HCT116 (cell line): ENCODE measurements at regions not wholly inside any gene's neighbourhood (a gene's known extent, or its start where the extent isn't known, plus 50 kb on each side); places are given as distances from the start of the nearest gene placed in this dataset.

Source experiments
- ATAC-seq: fragments of 200-7000 bp; cut with Tn5 transposase; 2 replicates; pipeline ENCODE4 v1.9.1; 2020; ENCODE audit warnings: mild to moderate bottlenecking, moderate library complexity
- BruUV-seq: library from RNA; stranded (reverse); fragments of 400-500 nt; replicated peaks from 2 replicates; lab custom pipeline; 2021; lab: Mats Ljungman, UMichigan
- CTCF ChIA-PET: fragments of 300-600 bp; sonication (Branson Sonifier 250); formaldehyde crosslinking; loops from one replicate; lab custom pipeline; 2021; ENCODE audit warnings: antibody characterized with exemption; lab: Charles Lee
- POLR2A ChIA-PET: fragments of 300-600, 350-600 bp; sonication (Branson Sonifier 250); formaldehyde crosslinking; loops from one replicate; lab custom pipeline; 2021; ENCODE audit warnings: antibody characterized with exemption; lab: Charles Lee
- RAD21 ChIA-PET, 2 experiments: fragments of 300-600 bp; sonication (Branson Sonifier 250); formaldehyde crosslinking; loops; one replicate each; lab custom pipeline; 2023; ENCODE audit warnings: low total read pairs in 2 of 2; ENCODE audit not compliant: uncharacterized antibody in 2 of 2, unreplicated experiment in 2 of 2, low non-redundant PET in 1 of 2; lab: Charles Lee
- DNase-seq: peaks from one replicate; pipeline ENCODE4 v3.0.0-alpha.2; 2010; ENCODE audit warnings: low read depth, low spot score
- H2AFZ ChIP-seq: fragments of 200-600 bp; shearing (Covaris generic), sonication (generic); 2 replicates; pipeline ENCODE4 v1.6.1; 2017; ENCODE audit warnings: low read depth, mixed run types, mixed read lengths, antibody characterized with exemption, low read length; ENCODE audit not compliant: poor library complexity, severe bottlenecking
- H3K27ac ChIP-seq: 2 replicates; pipeline ENCODE4 v1.5.1; 2012; ENCODE audit warnings: low read depth, low read length
- H3K27me3 ChIP-seq: fragments of 200-600 bp; sonication (generic); 2 replicates; pipeline ENCODE4 v1.6.1; 2016; ENCODE audit warnings: mixed run types, low read length, mixed read lengths; ENCODE audit not compliant: insufficient read depth
- H3K36me3 ChIP-seq, 2 experiments: fragments of 200-500 bp in 1 of 2; fragments of 200-600 bp in 1 of 2; sonication (Bioruptor generic) in 1 of 2; sonication (generic) in 1 of 2; 2 replicates each; pipeline versions ENCODE4 v1.5.1 to v1.6.1; 2014 to 2016; ENCODE audit warnings: low read length in 2 of 2, inconsistent platforms in 1 of 2, mixed read lengths in 1 of 2, mixed run types in 1 of 2; ENCODE audit not compliant: insufficient read depth in 2 of 2, control insufficient read depth in 1 of 2
- H3K4me1 ChIP-seq, 2 experiments: fragments of 200-600 bp in 1 of 2; sonication (generic) in 1 of 2; 2 replicates each; pipeline versions ENCODE4 v1.5.1 to v1.6.1; 2012 to 2017; ENCODE audit warnings: low read length in 2 of 2, inconsistent platforms in 1 of 2, mild to moderate bottlenecking in 1 of 2, mixed read lengths in 1 of 2, mixed run types in 1 of 2, moderate library complexity in 1 of 2; ENCODE audit not compliant: insufficient read depth in 2 of 2, control insufficient read depth in 1 of 2
- H3K4me2 ChIP-seq: fragments of 200-600 bp; sonication (generic); 2 replicates; pipeline ENCODE4 v1.6.1; 2017; ENCODE audit warnings: mixed run types, low read length, mixed read lengths
- H3K4me3 ChIP-seq, 2 experiments: fragments of 200-600 bp in 1 of 2; sonication (generic) in 1 of 2; replicated peaks in 1 of 2; 2 replicates each; pipeline ENCODE4 v1.5.1; 2011 to 2016; ENCODE audit warnings: low read length in 2 of 2, control low read depth in 1 of 2, low read depth in 1 of 2, mild to moderate bottlenecking in 1 of 2, mixed read lengths in 1 of 2, mixed run types in 1 of 2
- H3K79me2 ChIP-seq: fragments of 200-600 bp; sonication (generic); 2 replicates; pipeline ENCODE4 v1.6.1; 2017; ENCODE audit warnings: mild to moderate bottlenecking, mixed run types, low read length, moderate library complexity, mixed read lengths; ENCODE audit not compliant: insufficient read depth
- H3K9ac ChIP-seq: fragments of 200-600 bp; sonication (generic); 2 replicates; pipeline ENCODE4 v1.6.1; 2016; ENCODE audit warnings: low read length, mixed read lengths
- H3K9me2 ChIP-seq: fragments of 200-600 bp; sonication (generic), shearing (Covaris generic); 2 replicates; pipeline ENCODE4 v1.6.1; 2017; ENCODE audit warnings: mixed run types, mild to moderate bottlenecking, moderate library complexity; ENCODE audit not compliant: insufficient read depth
- H3K9me3 ChIP-seq, 2 experiments: fragments of 200-500 bp in 1 of 2; fragments of 200-600 bp in 1 of 2; sonication (Bioruptor generic) in 1 of 2; sonication (generic) in 1 of 2; 2 replicates each; pipeline ENCODE4 v1.6.1; 2014 to 2017; ENCODE audit warnings: low read length in 2 of 2, mixed read lengths in 2 of 2, inconsistent platforms in 1 of 2, low read depth in 1 of 2, mild to moderate bottlenecking in 1 of 2, mixed run types in 1 of 2, moderate library complexity in 1 of 2; ENCODE audit not compliant: control insufficient read depth in 1 of 2, insufficient read depth in 1 of 2
- H4K20me1 ChIP-seq: fragments of 200-600 bp; sonication (generic), shearing (Covaris generic); 2 replicates; pipeline ENCODE4 v1.6.1; 2017; ENCODE audit warnings: mixed run types, mild to moderate bottlenecking, moderate library complexity; ENCODE audit not compliant: insufficient read depth
- ATF3 ChIP-seq: IDR thresholded peaks from 2 replicates; pipeline ENCODE4 v1.6.1; 2012
- CBX3 ChIP-seq: IDR thresholded peaks from 2 replicates; pipeline ENCODE4 v1.6.1; 2012; ENCODE audit warnings: low read depth
- CEBPB ChIP-seq: IDR thresholded peaks from 2 replicates; pipeline ENCODE4 v1.6.1; 2012; ENCODE audit warnings: low read depth
- ELF1 ChIP-seq: IDR thresholded peaks from 2 replicates; pipeline ENCODE4 v1.6.1; 2012; ENCODE audit warnings: low read depth, borderline replicate concordance
- EZH2 ChIP-seq: fragments of 200-600 bp; sonication (generic); IDR thresholded peaks from 2 replicates; pipeline ENCODE4 v1.6.1; 2017; ENCODE audit warnings: antibody characterized with exemption, mixed run types
- EZH2phosphoT487 ChIP-seq: fragments of 200-600 bp; IDR thresholded peaks from 2 replicates; pipeline ENCODE4 v1.6.1; 2018; ENCODE audit warnings: antibody characterized with exemption, borderline replicate concordance
- FOSL1 ChIP-seq: IDR thresholded peaks from 2 replicates; pipeline ENCODE4 v1.6.1; 2012; ENCODE audit warnings: low read depth
- POLR2AphosphoS5 ChIP-seq: IDR thresholded peaks from 2 replicates; pipeline ENCODE4 v1.6.1; 2011; ENCODE audit warnings: mild to moderate bottlenecking, low read depth, low read length, moderate library complexity
- SIN3A ChIP-seq: IDR thresholded peaks from 2 replicates; pipeline ENCODE4 v1.6.1; 2012; ENCODE audit warnings: low read depth
- TCF7L2 ChIP-seq: IDR thresholded peaks from 2 replicates; pipeline ENCODE4 v1.7.0; 2011; ENCODE audit warnings: borderline replicate concordance, inconsistent platforms; ENCODE audit not compliant: insufficient read depth, insufficient read length; ENCODE audit errors: extremely low read depth
- YY1 ChIP-seq: IDR thresholded peaks from 2 replicates; pipeline ENCODE4 v1.6.1; 2011; ENCODE audit warnings: low read length, low read depth, moderate library complexity, mild to moderate bottlenecking; ENCODE audit not compliant: insufficient replicate concordance; ENCODE audit errors: extremely low read depth
- ZFX ChIP-seq: fragments of 450-650 bp; IDR thresholded peaks from 2 replicates; pipeline ENCODE4 v1.6.1; 2017
- ZNF274 ChIP-seq: fragments of 200-500 bp; sonication (Bioruptor generic); IDR thresholded peaks from 2 replicates; pipeline ENCODE4 v1.6.1; 2014; ENCODE audit warnings: mild to moderate bottlenecking, low read depth, low read length, inconsistent platforms
- intact Hi-C: fragments of 100-400 bp; cut with micrococcal nuclease; formaldehyde crosslinking; loops from 2 replicates; pipeline ENCODE4 v1.10.0; 2022
- TF ChIP-seq, protein P1 (sequence below): IDR thresholded peaks from 2 replicates; pipeline ENCODE4 v1.6.1; 2012; ENCODE audit warnings: low read depth

DNA sequence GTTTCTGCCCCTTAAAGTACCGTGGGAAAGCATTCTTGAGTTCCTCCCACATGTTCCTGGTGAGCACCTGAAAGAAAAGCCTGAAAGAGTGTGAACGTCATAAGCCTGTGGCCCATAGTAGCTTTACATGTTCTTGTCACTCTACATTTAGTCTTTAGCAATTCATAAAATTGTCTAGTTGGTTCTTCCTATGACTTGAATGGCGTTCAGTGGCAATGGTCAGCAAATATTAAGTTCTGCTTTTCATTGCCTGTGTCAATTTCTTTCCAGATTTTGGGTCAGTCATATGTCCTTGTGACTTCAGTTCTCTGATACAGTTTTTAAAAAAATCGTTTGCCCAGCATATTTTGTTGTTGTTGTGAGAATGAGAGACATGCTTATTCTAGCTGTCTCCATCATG is 650.0 kb upstream of the BOD1L1 start:
- ChIA-PET CTCF (no interaction called here), POLR2A (no interaction called here), RAD21 (no interaction called here)
- TF ChIP-seq CEBPB (no peak), ZNF274 (no peak), FOSL1 (no peak)
- TF ChIP-seq, protein P1, sequence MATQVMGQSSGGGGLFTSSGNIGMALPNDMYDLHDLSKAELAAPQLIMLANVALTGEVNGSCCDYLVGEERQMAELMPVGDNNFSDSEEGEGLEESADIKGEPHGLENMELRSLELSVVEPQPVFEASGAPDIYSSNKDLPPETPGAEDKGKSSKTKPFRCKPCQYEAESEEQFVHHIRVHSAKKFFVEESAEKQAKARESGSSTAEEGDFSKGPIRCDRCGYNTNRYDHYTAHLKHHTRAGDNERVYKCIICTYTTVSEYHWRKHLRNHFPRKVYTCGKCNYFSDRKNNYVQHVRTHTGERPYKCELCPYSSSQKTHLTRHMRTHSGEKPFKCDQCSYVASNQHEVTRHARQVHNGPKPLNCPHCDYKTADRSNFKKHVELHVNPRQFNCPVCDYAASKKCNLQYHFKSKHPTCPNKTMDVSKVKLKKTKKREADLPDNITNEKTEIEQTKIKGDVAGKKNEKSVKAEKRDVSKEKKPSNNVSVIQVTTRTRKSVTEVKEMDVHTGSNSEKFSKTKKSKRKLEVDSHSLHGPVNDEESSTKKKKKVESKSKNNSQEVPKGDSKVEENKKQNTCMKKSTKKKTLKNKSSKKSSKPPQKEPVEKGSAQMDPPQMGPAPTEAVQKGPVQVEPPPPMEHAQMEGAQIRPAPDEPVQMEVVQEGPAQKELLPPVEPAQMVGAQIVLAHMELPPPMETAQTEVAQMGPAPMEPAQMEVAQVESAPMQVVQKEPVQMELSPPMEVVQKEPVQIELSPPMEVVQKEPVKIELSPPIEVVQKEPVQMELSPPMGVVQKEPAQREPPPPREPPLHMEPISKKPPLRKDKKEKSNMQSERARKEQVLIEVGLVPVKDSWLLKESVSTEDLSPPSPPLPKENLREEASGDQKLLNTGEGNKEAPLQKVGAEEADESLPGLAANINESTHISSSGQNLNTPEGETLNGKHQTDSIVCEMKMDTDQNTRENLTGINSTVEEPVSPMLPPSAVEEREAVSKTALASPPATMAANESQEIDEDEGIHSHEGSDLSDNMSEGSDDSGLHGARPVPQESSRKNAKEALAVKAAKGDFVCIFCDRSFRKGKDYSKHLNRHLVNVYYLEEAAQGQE, result no peak
- H3K79me2 ChIP-seq, result no peaks in the 10 kb centered on the region
- DNase-seq (no peak), ATAC-seq (no peak)
- H3K9me2 ChIP-seq, result no peaks in the 10 kb centered on the region
- no peak overlapping the region for H3K4me3 ChIP-seq
- H4K20me1 ChIP-seq, result no peaks in the 10 kb centered on the region
- H3K9me3 ChIP-seq, result peaks cover 0 to 3% of the 10 kb centered on the region in 2 experiments; a peak in 2 of 4 replicates
- no peak overlapping the region for H3K4me2 ChIP-seq
- no peak overlapping the region for H3K9ac ChIP-seq
- no peaks in the 10 kb centered on the region for H3K36me3 ChIP-seq
- no peak overlapping the region for H2AFZ ChIP-seq
- intact Hi-C loops, result no loop called here
- BruUV-seq, result no TSS peak
- no peaks in the 10 kb centered on the region for H3K27me3 ChIP-seq
- no peaks in the 10 kb centered on the region for H3K4me1 ChIP-seq
- no peak overlapping the region for H3K27ac ChIP-seq

GRCh38 chr4:14280567-14280966 is 653.0 kb upstream of the BOD1L1 start:
- no peak for DNase-seq
- CTCF ChIA-PET, result no interaction called here
- Histone ChIP-seq H2AFZ (no peak overlapping the region), H3K27me3 (no peaks in the 10 kb centered on the region), H3K4me3 (no peak overlapping the region), H3K9me3 (peaks cover 0 to 3% of the 10 kb centered on the region in 2 experiments; a peak in 3 of 4 replicates), H3K36me3 (no peaks in the 10 kb centered on the region), H3K4me2 (no peak overlapping the region), H3K4me1 (no peaks in the 10 kb centered on the region), H3K9me2 (no peaks in the 10 kb centered on the region), H3K27ac (no peak overlapping the region), H4K20me1 (no peaks in the 10 kb centered on the region), H3K9ac (no peak overlapping the region), H3K79me2 (no peaks in the 10 kb centered on the region)
- RAD21 ChIA-PET, result no interaction called here
- no TSS peak for BruUV-seq
- POLR2A ChIA-PET, result no interaction called here
- no peak for ATAC-seq
- intact Hi-C loops, result no loop called here
- TF ChIP-seq ELF1, result no peak
- no peak for TF ChIP-seq EZH2phosphoT487
- TF ChIP-seq CBX3, result no peak
- no peak for TF ChIP-seq TCF7L2
- TF ChIP-seq YY1, result no peak
- no peak for TF ChIP-seq ZNF274
- TF ChIP-seq POLR2AphosphoS5, result no peak
- no peak for TF ChIP-seq SIN3A
- TF ChIP-seq ZFX, result no peak
- no peak for TF ChIP-seq EZH2
- TF ChIP-seq ATF3, result no peak
- no peak for TF ChIP-seq FOSL1
- TF ChIP-seq, protein P1, result no peak
